GM06990 (cell line): ENCODE measurements at regions not wholly inside any gene's neighbourhood (a gene's known extent, or its start where the extent isn't known, plus 50 kb on each side); places are given as distances from the start of the nearest gene placed in this dataset.

Experiments used
- DNase-seq: peaks from one replicate; pipeline ENCODE4 v3.0.0-alpha.2; 2011; ENCODE audit not compliant: insufficient read length; ENCODE audit errors: extremely low read depth
- H3K27me3 ChIP-seq: replicated peaks from 2 replicates; pipeline ENCODE4 v1.6.0; 2011; ENCODE audit warnings: low read length; ENCODE audit not compliant: control insufficient read depth, insufficient read depth
- H3K36me3 ChIP-seq: 2 replicates; pipeline ENCODE4 v1.5.1; 2011; ENCODE audit warnings: low read length; ENCODE audit not compliant: control insufficient read depth, insufficient read depth
- H3K4me3 ChIP-seq: replicated peaks from 2 replicates; pipeline ENCODE4 v1.5.1; 2011; ENCODE audit warnings: low read depth, mild to moderate bottlenecking, control low read depth, low read length
- TF ChIP-seq, protein P1 (sequence below): IDR thresholded peaks from 2 replicates; pipeline ENCODE4 v1.5.1; 2011; ENCODE audit warnings: low read length, control low read depth, mild to moderate bottlenecking, inconsistent platforms; ENCODE audit not compliant: insufficient read depth, poor library complexity, severe bottlenecking

DNA sequence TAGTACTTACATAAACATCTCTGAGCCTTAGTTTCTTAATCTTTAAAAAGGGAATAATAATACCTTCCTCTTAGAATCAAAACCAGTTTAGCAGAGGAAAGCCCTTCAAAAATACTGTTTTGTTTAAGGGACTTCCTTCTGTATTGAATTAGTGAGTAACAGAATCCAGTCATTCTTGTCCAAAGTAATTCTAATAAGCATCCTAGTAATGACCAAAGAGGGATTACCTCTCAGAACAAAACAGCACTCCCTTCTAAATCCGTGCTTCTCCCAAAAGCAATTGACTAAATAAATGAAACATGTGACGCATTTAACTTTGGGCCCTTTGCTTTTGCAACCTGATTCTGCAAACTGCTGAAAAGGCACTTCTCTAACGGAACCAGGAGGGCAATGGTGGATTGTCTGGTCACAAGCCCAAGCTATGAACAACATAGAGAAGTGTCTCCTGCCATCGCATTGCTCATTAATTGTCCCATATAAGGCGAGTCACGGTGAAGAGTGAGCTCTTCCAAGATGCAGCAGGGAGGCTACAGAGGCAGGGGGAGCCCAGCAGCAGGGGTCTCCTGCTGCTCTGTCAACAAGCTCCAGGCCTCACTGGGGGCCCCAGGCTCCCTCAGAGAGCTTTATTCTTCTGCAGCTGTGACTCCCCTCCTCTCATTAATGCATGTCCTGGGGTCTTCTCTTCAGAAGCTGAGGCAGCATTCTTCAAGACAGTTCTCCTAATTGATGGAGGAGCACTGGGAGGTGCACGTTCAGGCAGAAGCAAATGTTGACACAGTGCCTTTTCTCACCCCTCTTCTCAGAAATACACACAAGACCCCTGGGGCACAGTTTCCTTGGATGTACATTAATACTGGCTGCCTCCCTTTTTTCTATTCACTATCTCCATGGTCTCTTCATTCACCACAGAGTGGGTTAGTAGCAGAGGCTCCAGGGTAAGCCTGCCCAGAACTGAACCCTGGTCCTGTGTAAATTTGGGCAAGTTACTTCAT, 419.6 kb upstream of the RASGEF1B start:
- TF ChIP-seq, protein P1, sequence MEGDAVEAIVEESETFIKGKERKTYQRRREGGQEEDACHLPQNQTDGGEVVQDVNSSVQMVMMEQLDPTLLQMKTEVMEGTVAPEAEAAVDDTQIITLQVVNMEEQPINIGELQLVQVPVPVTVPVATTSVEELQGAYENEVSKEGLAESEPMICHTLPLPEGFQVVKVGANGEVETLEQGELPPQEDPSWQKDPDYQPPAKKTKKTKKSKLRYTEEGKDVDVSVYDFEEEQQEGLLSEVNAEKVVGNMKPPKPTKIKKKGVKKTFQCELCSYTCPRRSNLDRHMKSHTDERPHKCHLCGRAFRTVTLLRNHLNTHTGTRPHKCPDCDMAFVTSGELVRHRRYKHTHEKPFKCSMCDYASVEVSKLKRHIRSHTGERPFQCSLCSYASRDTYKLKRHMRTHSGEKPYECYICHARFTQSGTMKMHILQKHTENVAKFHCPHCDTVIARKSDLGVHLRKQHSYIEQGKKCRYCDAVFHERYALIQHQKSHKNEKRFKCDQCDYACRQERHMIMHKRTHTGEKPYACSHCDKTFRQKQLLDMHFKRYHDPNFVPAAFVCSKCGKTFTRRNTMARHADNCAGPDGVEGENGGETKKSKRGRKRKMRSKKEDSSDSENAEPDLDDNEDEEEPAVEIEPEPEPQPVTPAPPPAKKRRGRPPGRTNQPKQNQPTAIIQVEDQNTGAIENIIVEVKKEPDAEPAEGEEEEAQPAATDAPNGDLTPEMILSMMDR, result no peak

DNA sequence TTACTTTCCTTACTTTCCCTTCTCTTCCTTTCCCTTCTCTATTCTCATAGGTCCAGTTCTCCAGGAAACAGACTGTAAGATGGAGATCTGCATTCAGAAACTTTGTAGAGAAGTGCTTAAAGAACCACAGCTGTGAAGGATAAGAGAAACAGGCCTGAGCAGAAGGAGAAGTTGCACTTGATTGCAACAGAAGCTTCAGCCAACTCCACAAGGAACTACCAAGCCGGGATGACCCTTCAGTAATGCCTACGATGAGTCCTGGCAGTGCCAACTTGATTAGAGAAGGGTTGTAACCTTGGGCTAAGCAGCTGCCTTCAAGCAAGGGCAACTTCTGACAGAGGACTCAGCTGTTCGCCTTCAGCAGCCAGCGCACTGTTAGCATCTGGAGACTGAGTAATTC, 413.3 kb upstream of the RASGEF1B start:
- Histone ChIP-seq H3K27me3 (no peaks in the 10 kb centered on the region), H3K4me3 (no peak overlapping the region), H3K36me3 (no peaks in the 10 kb centered on the region)
- DNase-seq, result no peak
- TF ChIP-seq, protein P1, result no peak

More for the DNA sequence above, 419.6 kb upstream of the RASGEF1B start:
- H3K36me3 ChIP-seq, result no peaks in the 10 kb centered on the region
- DNase-seq, result no peak
- no peaks in the 10 kb centered on the region for H3K27me3 ChIP-seq
- H3K4me3 ChIP-seq, result no peak overlapping the region

DNA sequence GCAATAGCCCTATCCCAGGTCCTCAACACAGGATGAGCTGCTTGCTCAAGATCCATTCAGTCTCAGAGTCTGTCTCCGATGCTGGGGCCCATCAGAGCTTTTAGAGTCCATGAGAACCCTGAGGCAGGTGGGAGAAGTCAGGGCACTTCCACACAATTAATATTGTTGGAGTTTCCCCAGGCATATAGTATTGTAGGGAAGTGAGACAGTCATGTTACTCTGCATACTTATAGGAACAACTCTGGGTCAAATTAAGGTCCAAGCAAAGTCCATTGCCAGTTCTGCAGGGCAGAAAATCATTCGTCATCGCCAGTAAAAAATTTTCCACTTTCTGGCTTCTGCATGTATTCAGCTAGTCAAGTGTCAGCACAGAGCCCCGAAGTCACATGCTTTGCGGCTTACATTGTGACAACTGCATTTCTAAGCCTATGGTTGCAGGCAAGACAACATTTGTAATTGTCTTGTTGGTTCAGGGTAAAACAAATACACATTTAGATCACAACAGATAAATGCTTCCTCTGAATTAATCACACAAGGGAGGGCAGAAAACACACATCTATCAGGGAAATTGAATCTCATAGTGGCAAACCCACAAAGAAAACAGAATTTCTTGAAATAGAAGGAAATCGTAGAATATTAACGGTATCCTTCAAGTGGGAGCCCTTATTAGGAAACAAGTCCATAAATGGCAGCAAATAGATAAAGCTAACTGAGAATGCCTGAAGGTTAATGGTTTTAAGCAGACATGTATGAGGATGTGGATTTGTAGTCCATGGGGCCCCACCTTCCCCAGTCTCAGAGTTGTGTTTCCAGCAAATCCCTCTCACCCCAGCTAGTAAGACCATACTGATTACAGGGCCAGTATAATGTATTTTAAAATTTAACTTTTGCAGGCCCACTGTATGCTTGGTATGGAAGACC, 412.1 kb upstream of the RASGEF1B start:
- Histone ChIP-seq H3K36me3 (no peaks in the 10 kb centered on the region), H3K27me3 (no peaks in the 10 kb centered on the region), H3K4me3 (no peak overlapping the region)
- no peak for DNase-seq
- TF ChIP-seq, protein P1, result no peak

DNA sequence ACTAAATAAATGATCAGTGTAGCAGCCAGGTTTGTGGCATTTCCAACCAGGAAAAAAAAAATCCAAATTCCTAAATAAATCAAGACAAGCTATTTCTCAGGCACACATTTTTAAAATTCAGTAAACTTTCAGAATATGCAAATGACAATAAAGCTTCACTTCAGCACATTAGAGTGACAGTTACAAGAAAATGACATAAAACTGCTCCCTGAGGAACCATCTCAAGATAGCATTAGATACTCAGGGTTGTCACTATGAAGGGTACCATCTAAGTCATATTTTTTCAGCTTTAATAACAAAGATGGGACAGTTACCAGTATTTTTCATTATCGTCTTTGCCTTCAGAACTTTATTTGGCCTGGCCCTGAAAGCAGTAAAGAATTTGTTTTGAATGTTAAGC, 411.3 kb upstream of the RASGEF1B start:
- no peaks in the 10 kb centered on the region for H3K36me3 ChIP-seq
- no peaks in the 10 kb centered on the region for H3K27me3 ChIP-seq
- H3K4me3 ChIP-seq, result no peak overlapping the region
- TF ChIP-seq, protein P1, result no peak
- DNase-seq, result no peak

DNA sequence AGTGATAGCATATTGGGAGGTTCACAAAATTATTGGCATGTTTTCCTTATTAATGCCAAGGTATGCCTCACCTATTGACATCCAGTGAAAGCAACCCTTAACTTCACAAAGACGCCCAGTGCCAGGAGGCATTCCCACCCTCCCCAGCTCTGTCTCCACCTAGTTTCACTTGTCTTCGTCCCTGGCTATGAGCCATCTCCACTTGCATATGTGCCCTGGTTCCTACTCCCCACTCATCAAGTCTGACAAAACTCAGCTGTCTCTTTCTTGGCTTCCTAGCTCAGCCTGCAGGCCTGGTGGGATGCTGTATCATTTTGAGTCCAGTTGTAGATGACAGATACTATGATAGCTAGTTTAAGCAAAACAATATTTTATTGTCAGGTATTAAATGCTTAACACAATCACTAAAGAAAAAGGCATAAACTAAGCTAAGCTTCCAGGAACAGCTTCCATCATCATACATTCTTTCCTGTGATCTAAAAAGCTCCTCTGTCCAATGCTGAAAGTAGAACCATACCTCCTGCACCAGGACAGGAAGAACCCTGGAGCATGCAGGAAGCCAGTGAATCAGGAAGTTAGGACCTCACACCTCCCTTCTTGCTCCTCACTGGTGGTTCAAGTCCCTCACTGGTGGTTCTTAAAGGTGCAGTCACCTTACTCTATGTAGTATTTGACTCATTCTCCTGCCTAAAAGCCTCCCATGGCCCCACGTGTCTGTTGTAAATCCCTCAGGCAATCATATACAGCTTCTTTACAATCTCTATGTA, 410.3 kb upstream of the RASGEF1B start:
- Histone ChIP-seq H3K27me3 (no peaks in the 10 kb centered on the region), H3K36me3 (no peaks in the 10 kb centered on the region), H3K4me3 (no peak overlapping the region)
- no peak for DNase-seq
- TF ChIP-seq, protein P1, result no peak
